Gastroesophageal sphincter (tissue), 3 donors: ENCODE measurements at regions not wholly inside any gene's neighbourhood (a gene's known extent, or its start where the extent isn't known, plus 50 kb on each side); places are given as distances from the start of the nearest gene placed in this dataset.

Experiments
- CTCF ChIP-seq, 4 experiments: fragments of 200-600 bp in 2 of 4; fragments of 450-650 bp in 2 of 4; sonication (generic) in 1 of 4; IDR thresholded peaks; one replicate each; pipeline ENCODE4 v1.5.1; 2017 to 2019; ENCODE audit warnings: antibody characterized with exemption in 4 of 4, mild to moderate bottlenecking in 2 of 4, moderate library complexity in 2 of 4
- POLR2A ChIP-seq, 2 donors: fragments of 450-650 bp; IDR thresholded peaks; one replicate each; pipeline ENCODE4 v1.6.1; 2017; ENCODE audit warnings: antibody characterized with exemption in 2 of 2, mild to moderate bottlenecking in 2 of 2, moderate library complexity in 1 of 2
- POLR2AphosphoS5 ChIP-seq: sonication (generic); formaldehyde crosslinking; IDR thresholded peaks from one replicate; pipeline ENCODE4 v1.6.1; 2017; ENCODE audit warnings: antibody characterized with exemption

GRCh38 chr16:63346000-63346399 lies 1309.8 kb upstream of the CDH8 start:
- TF ChIP-seq POLR2A (IDR thresholded peaks at IDR 0.05): no peak
- TF ChIP-seq CTCF (IDR thresholded peaks at IDR 0.05): no peak
- TF ChIP-seq POLR2AphosphoS5: no peak
